ENCODE measurements at regions not wholly inside any gene's neighbourhood (a gene's known extent, or its start where the extent isn't known, plus 50 kb on each side); places are given as distances from the start of the nearest gene placed in this dataset.

GRCh38 chr1:221059506-221059905 is 180.3 kb downstream of the HLX start:
- TF ChIP-seq CTCF (IDR thresholded peaks at IDR 0.05 in 2 of 3, conservative IDR thresholded peaks at IDR 0.05 in 1 of 3; ENCODE audit: control insufficient read depth in 2 of 3, extremely low read depth in 1 of 3, insufficient read depth in 1 of 3, low read depth in 3 of 3, low read length in 3 of 3) = no peak
- TF ChIP-seq NFYB (IDR thresholded peaks at IDR 0.05; ENCODE audit: insufficient read depth, low read depth, low read length) = no peak
- TF ChIP-seq ZBTB33 (IDR thresholded peaks at IDR 0.05) = no peak
- TF ChIP-seq MEF2A (IDR thresholded peaks at IDR 0.05; ENCODE audit: insufficient read depth, low read depth, low read length) = no peak
- no peak for TF ChIP-seq IRF3 (IDR thresholded peaks at IDR 0.05)
- TF ChIP-seq JUND (IDR thresholded peaks at IDR 0.05; ENCODE audit: low read depth, low read length) = no peak
- no peak for TF ChIP-seq ZZZ3 (IDR thresholded peaks at IDR 0.05; ENCODE audit: control insufficient read depth, insufficient read length, low read depth)
- TF ChIP-seq POLR2A (IDR thresholded peaks at IDR 0.05; ENCODE audit: low read depth, low read length) = no peak
- TF ChIP-seq ATF2 (IDR thresholded peaks at IDR 0.05; ENCODE audit: low read length) = no peak
- no peak for TF ChIP-seq ZSCAN29 (IDR thresholded peaks at IDR 0.05)
- no peak for TF ChIP-seq CEBPB (IDR thresholded peaks at IDR 0.05; ENCODE audit: borderline replicate concordance in 1 of 2, low read depth in 2 of 2, low read length in 2 of 2)
- TF ChIP-seq ZBTB4 (CRISPR knock-in tag; IDR thresholded peaks at IDR 0.05) = no peak
